ENCODE measurements at regions not wholly inside any gene's neighbourhood (a gene's known extent, or its start where the extent isn't known, plus 50 kb on each side); places are given as distances from the start of the nearest gene placed in this dataset.

GRCh38 chr18:41751652-41752051 is 203.4 kb upstream of the PIK3C3 start:
- TF ChIP-seq POLR2AphosphoS5 (IDR thresholded peaks at IDR 0.05; ENCODE audit: low read depth, low read length) (no peak), TAF1 (IDR thresholded peaks at IDR 0.05; ENCODE audit: borderline replicate concordance, insufficient read depth, low read length) (no peak), FOXP2 (optimal IDR thresholded peaks at IDR 0.05; ENCODE audit: borderline replicate concordance, extremely low read depth, extremely low read length, insufficient read depth) (no peak), SIN3A (IDR thresholded peaks at IDR 0.05; ENCODE audit: borderline replicate concordance, insufficient read depth, low read length) (no peak)
- TF ChIP-seq, protein P1, sequence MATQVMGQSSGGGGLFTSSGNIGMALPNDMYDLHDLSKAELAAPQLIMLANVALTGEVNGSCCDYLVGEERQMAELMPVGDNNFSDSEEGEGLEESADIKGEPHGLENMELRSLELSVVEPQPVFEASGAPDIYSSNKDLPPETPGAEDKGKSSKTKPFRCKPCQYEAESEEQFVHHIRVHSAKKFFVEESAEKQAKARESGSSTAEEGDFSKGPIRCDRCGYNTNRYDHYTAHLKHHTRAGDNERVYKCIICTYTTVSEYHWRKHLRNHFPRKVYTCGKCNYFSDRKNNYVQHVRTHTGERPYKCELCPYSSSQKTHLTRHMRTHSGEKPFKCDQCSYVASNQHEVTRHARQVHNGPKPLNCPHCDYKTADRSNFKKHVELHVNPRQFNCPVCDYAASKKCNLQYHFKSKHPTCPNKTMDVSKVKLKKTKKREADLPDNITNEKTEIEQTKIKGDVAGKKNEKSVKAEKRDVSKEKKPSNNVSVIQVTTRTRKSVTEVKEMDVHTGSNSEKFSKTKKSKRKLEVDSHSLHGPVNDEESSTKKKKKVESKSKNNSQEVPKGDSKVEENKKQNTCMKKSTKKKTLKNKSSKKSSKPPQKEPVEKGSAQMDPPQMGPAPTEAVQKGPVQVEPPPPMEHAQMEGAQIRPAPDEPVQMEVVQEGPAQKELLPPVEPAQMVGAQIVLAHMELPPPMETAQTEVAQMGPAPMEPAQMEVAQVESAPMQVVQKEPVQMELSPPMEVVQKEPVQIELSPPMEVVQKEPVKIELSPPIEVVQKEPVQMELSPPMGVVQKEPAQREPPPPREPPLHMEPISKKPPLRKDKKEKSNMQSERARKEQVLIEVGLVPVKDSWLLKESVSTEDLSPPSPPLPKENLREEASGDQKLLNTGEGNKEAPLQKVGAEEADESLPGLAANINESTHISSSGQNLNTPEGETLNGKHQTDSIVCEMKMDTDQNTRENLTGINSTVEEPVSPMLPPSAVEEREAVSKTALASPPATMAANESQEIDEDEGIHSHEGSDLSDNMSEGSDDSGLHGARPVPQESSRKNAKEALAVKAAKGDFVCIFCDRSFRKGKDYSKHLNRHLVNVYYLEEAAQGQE (IDR thresholded peaks at IDR 0.05; ENCODE audit: insufficient read depth in 1 of 2, low read depth in 2 of 2, low read length in 2 of 2): no peak

GRCh38 chr18:41751161-41751560 is 203.9 kb upstream of the PIK3C3 start:
- TF ChIP-seq, protein P1 (IDR thresholded peaks at IDR 0.05; ENCODE audit: insufficient read depth in 1 of 2, low read depth in 2 of 2, low read length in 2 of 2): no peak
- TF ChIP-seq FOXP2 (optimal IDR thresholded peaks at IDR 0.05; ENCODE audit: borderline replicate concordance, extremely low read depth, extremely low read length, insufficient read depth) (no peak), TAF1 (IDR thresholded peaks at IDR 0.05; ENCODE audit: borderline replicate concordance, insufficient read depth, low read length) (no peak), SIN3A (IDR thresholded peaks at IDR 0.05; ENCODE audit: borderline replicate concordance, insufficient read depth, low read length) (no peak), POLR2AphosphoS5 (IDR thresholded peaks at IDR 0.05; ENCODE audit: low read depth, low read length) (no peak)

GRCh38 chr18:41747723-41748242 is 207.3 kb upstream of the PIK3C3 start:
- TF ChIP-seq POLR2AphosphoS5 (IDR thresholded peaks at IDR 0.05; ENCODE audit: low read depth, low read length) (no peak), TAF1 (IDR thresholded peaks at IDR 0.05; ENCODE audit: borderline replicate concordance, insufficient read depth, low read length) (no peak), FOXP2 (optimal IDR thresholded peaks at IDR 0.05; ENCODE audit: borderline replicate concordance, extremely low read depth, extremely low read length, insufficient read depth) (no peak), SIN3A (IDR thresholded peaks at IDR 0.05; ENCODE audit: borderline replicate concordance, insufficient read depth, low read length) (no peak)
- TF ChIP-seq, protein P1 (IDR thresholded peaks at IDR 0.05; ENCODE audit: insufficient read depth in 1 of 2, low read depth in 2 of 2, low read length in 2 of 2): no peak

DNA sequence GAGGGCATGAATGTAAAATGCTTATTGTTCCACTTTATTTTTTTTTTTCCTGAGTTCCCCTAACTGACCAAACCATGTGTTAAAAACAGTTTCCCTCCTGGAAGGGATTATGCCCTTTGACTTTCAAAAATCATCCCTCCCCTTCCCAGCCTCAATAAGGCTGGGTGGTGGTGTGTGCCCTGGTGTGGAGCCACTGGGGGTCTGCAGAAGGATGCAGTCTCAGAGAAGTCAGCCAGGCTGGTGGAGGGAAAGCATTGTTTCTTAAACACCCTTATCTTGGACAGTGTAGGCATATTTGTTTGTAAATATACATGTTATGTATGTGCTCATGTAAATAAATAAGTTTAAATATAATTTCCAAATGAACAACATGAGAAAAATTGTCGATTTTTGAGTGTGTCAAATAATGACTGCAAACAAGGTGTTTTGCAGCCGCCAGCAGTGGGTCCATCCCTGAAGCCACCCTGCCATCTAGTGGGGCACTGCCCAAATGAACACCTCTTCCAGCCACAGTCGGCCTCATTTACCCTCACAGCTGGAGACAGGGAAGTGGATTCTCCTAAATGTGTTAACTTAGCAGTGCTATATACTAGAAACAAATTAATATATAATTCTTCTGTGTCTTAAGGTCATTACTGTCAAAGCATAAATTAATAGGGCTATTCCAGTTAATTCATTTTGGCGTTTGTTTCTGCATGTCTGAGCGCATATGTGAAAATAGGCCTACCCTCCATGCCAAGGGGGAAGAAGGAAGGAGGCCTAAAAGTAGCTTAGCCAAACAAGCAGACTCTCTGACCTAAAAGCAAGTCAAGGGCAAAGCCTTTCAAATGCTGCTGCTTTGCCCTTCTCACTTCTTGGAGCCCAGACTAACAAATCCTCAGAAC is 209.6 kb upstream of the PIK3C3 start:
- TF ChIP-seq, protein P1 (IDR thresholded peaks at IDR 0.05; ENCODE audit: insufficient read depth in 1 of 2, low read depth in 2 of 2, low read length in 2 of 2): no peak
- TF ChIP-seq TAF1 (IDR thresholded peaks at IDR 0.05; ENCODE audit: borderline replicate concordance, insufficient read depth, low read length) (no peak), SIN3A (IDR thresholded peaks at IDR 0.05; ENCODE audit: borderline replicate concordance, insufficient read depth, low read length) (no peak), POLR2AphosphoS5 (IDR thresholded peaks at IDR 0.05; ENCODE audit: low read depth, low read length) (no peak), FOXP2 (optimal IDR thresholded peaks at IDR 0.05; ENCODE audit: borderline replicate concordance, extremely low read depth, extremely low read length, insufficient read depth) (no peak)

All from PFSK-1 (cell line).